ENCODE measurements at regions not wholly inside any gene's neighbourhood (a gene's known extent, or its start where the extent isn't known, plus 50 kb on each side); places are given as distances from the start of the nearest gene placed in this dataset.

DNA sequence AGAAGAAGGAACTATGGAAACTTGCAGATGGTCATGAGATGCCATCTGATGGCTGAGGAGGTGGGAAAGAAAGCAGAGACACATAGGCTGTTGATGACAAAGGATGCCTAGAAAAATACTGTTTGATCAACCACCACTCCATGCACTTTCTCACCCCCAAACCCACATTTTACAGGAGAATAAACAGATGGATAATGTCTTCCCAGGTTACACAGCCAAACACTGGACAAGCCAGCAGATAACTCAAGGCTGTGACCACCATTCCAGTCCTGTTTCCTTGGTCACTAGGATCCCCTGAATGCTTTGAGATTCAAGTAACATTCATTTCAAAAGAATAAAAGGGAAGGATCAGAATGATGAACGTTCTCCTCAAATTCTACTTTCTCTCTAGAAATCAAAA is 733.0 kb upstream of the SOX11 start:
- TF ChIP-seq FOXP2 (optimal IDR thresholded peaks at IDR 0.05; ENCODE audit: borderline replicate concordance, extremely low read depth, extremely low read length, insufficient read depth), result no peak
- TF ChIP-seq, protein P1, sequence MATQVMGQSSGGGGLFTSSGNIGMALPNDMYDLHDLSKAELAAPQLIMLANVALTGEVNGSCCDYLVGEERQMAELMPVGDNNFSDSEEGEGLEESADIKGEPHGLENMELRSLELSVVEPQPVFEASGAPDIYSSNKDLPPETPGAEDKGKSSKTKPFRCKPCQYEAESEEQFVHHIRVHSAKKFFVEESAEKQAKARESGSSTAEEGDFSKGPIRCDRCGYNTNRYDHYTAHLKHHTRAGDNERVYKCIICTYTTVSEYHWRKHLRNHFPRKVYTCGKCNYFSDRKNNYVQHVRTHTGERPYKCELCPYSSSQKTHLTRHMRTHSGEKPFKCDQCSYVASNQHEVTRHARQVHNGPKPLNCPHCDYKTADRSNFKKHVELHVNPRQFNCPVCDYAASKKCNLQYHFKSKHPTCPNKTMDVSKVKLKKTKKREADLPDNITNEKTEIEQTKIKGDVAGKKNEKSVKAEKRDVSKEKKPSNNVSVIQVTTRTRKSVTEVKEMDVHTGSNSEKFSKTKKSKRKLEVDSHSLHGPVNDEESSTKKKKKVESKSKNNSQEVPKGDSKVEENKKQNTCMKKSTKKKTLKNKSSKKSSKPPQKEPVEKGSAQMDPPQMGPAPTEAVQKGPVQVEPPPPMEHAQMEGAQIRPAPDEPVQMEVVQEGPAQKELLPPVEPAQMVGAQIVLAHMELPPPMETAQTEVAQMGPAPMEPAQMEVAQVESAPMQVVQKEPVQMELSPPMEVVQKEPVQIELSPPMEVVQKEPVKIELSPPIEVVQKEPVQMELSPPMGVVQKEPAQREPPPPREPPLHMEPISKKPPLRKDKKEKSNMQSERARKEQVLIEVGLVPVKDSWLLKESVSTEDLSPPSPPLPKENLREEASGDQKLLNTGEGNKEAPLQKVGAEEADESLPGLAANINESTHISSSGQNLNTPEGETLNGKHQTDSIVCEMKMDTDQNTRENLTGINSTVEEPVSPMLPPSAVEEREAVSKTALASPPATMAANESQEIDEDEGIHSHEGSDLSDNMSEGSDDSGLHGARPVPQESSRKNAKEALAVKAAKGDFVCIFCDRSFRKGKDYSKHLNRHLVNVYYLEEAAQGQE (IDR thresholded peaks at IDR 0.05; ENCODE audit: insufficient read depth in 1 of 2, low read depth in 2 of 2, low read length in 2 of 2), result no peak
- no peak for TF ChIP-seq TAF1 (IDR thresholded peaks at IDR 0.05; ENCODE audit: borderline replicate concordance, insufficient read depth, low read length)
- TF ChIP-seq SIN3A (IDR thresholded peaks at IDR 0.05; ENCODE audit: borderline replicate concordance, insufficient read depth, low read length), result no peak
- no peak for TF ChIP-seq POLR2AphosphoS5 (IDR thresholded peaks at IDR 0.05; ENCODE audit: low read depth, low read length)

GRCh38 chr2:4962419-4962818 is 729.8 kb upstream of the SOX11 start:
- TF ChIP-seq, protein P1 (IDR thresholded peaks at IDR 0.05; ENCODE audit: insufficient read depth in 1 of 2, low read depth in 2 of 2, low read length in 2 of 2), result no peak
- TF ChIP-seq SIN3A (IDR thresholded peaks at IDR 0.05; ENCODE audit: borderline replicate concordance, insufficient read depth, low read length) (no peak), TAF1 (IDR thresholded peaks at IDR 0.05; ENCODE audit: borderline replicate concordance, insufficient read depth, low read length) (no peak), FOXP2 (optimal IDR thresholded peaks at IDR 0.05; ENCODE audit: borderline replicate concordance, extremely low read depth, extremely low read length, insufficient read depth) (no peak), POLR2AphosphoS5 (IDR thresholded peaks at IDR 0.05; ENCODE audit: low read depth, low read length) (no peak)

DNA sequence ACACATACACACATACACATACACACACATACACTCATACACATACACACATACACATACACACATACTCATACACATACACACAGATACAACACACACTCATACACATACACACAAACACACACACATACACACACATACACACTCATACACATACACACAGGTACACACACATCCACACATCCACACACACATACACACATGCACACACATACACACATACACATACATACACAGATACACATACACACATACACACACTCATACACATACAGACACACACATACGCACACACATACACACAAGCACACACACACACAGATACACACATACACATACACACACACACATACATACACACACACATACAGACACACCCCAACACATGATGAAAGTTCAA is 729.1 kb upstream of the SOX11 start:
- TF ChIP-seq FOXP2 (optimal IDR thresholded peaks at IDR 0.05; ENCODE audit: borderline replicate concordance, extremely low read depth, extremely low read length, insufficient read depth) (no peak), POLR2AphosphoS5 (IDR thresholded peaks at IDR 0.05; ENCODE audit: low read depth, low read length) (no peak), SIN3A (IDR thresholded peaks at IDR 0.05; ENCODE audit: borderline replicate concordance, insufficient read depth, low read length) (no peak), TAF1 (IDR thresholded peaks at IDR 0.05; ENCODE audit: borderline replicate concordance, insufficient read depth, low read length) (no peak)
- TF ChIP-seq, protein P1 (IDR thresholded peaks at IDR 0.05; ENCODE audit: insufficient read depth in 1 of 2, low read depth in 2 of 2, low read length in 2 of 2), result no peak

GRCh38 chr2:4964001-4964540 is 728.1 kb upstream of the SOX11 start:
- no peak for TF ChIP-seq TAF1 (IDR thresholded peaks at IDR 0.05; ENCODE audit: borderline replicate concordance, insufficient read depth, low read length)
- no peak for TF ChIP-seq FOXP2 (optimal IDR thresholded peaks at IDR 0.05; ENCODE audit: borderline replicate concordance, extremely low read depth, extremely low read length, insufficient read depth)
- TF ChIP-seq SIN3A (IDR thresholded peaks at IDR 0.05; ENCODE audit: borderline replicate concordance, insufficient read depth, low read length), result no peak
- TF ChIP-seq, protein P1 (IDR thresholded peaks at IDR 0.05; ENCODE audit: insufficient read depth in 1 of 2, low read depth in 2 of 2, low read length in 2 of 2), result no peak
- TF ChIP-seq POLR2AphosphoS5 (IDR thresholded peaks at IDR 0.05; ENCODE audit: low read depth, low read length), result no peak

GRCh38 chr2:4964579-4964978 is 727.6 kb upstream of the SOX11 start:
- TF ChIP-seq, protein P1 (IDR thresholded peaks at IDR 0.05; ENCODE audit: insufficient read depth in 1 of 2, low read depth in 2 of 2, low read length in 2 of 2), result no peak
- TF ChIP-seq FOXP2 (optimal IDR thresholded peaks at IDR 0.05; ENCODE audit: borderline replicate concordance, extremely low read depth, extremely low read length, insufficient read depth), result no peak
- no peak for TF ChIP-seq TAF1 (IDR thresholded peaks at IDR 0.05; ENCODE audit: borderline replicate concordance, insufficient read depth, low read length)
- no peak for TF ChIP-seq POLR2AphosphoS5 (IDR thresholded peaks at IDR 0.05; ENCODE audit: low read depth, low read length)
- no peak for TF ChIP-seq SIN3A (IDR thresholded peaks at IDR 0.05; ENCODE audit: borderline replicate concordance, insufficient read depth, low read length)
